GM18499 (cell line): ENCODE measurements at regions not wholly inside any gene's neighbourhood (a gene's known extent, or its start where the extent isn't known, plus 50 kb on each side); places are given as distances from the start of the nearest gene placed in this dataset.

ENCODE experiments used
- ATAC-seq: cut with Tn5 transposase; IDR thresholded peaks from one replicate; pipeline ENCODE4 v1.9.1; 2021; ENCODE audit warnings: moderate number of reproducible peaks; ENCODE audit not compliant: insufficient read depth, unreplicated experiment

- ATAC-seq: no peak
Measured at GRCh38 chr10:9596368-9596920, 1421.2 kb upstream of the CELF2 start.

- no peak for ATAC-seq
Measured at GRCh38 chr10:9602998-9603397, 1414.7 kb upstream of the CELF2 start.

GRCh38 chr10:9603972-9604371, 1413.7 kb upstream of the CELF2 start:
- no peak for ATAC-seq

- no peak for ATAC-seq
Measured at GRCh38 chr10:9605231-9605630, 1412.4 kb upstream of the CELF2 start.

- ATAC-seq: no peak
Measured at GRCh38 chr10:9608602-9609001, 1409.1 kb upstream of the CELF2 start.

- ATAC-seq: peak; percentile 90
Measured at GRCh38 chr10:9613338-9614075, 1404.2 kb upstream of the CELF2 start.

GRCh38 chr10:9615189-9615588, 1402.5 kb upstream of the CELF2 start:
- no peak for ATAC-seq

- ATAC-seq: no peak
Measured at GRCh38 chr10:9621216-9621615, 1396.5 kb upstream of the CELF2 start.

- ATAC-seq: no peak
Measured at GRCh38 chr10:9625304-9625703, 1392.4 kb upstream of the CELF2 start.

- no peak for ATAC-seq
Measured at GRCh38 chr10:9634466-9634865, 1383.2 kb upstream of the CELF2 start.

- ATAC-seq: no peak
Measured at GRCh38 chr10:9635691-9636090, 1382.0 kb upstream of the CELF2 start.

GRCh38 chr10:9636216-9636615, 1381.5 kb upstream of the CELF2 start:
- no peak for ATAC-seq

- no peak for ATAC-seq
Measured at GRCh38 chr10:9643782-9644181, 1373.9 kb upstream of the CELF2 start.

- no peak for ATAC-seq
Measured at GRCh38 chr10:9645404-9645803, 1372.3 kb upstream of the CELF2 start.

GRCh38 chr10:9645928-9646600, 1371.6 kb upstream of the CELF2 start:
- no peak for ATAC-seq

GRCh38 chr10:9654261-9654660, 1363.4 kb upstream of the CELF2 start:
- ATAC-seq: no peak

- no peak for ATAC-seq
Measured at GRCh38 chr10:9656386-9656785, 1361.3 kb upstream of the CELF2 start.

- no peak for ATAC-seq
Measured at GRCh38 chr10:9656996-9657395, 1360.7 kb upstream of the CELF2 start.

- no peak for ATAC-seq
Measured at GRCh38 chr10:9657530-9657929, 1360.1 kb upstream of the CELF2 start.

GRCh38 chr10:9668411-9668810, 1349.3 kb upstream of the CELF2 start:
- no peak for ATAC-seq

- no peak for ATAC-seq
Measured at GRCh38 chr10:9670911-9671310, 1346.8 kb upstream of the CELF2 start.

- ATAC-seq: no peak
Measured at GRCh38 chr10:9681655-9682054, 1336.0 kb upstream of the CELF2 start.
